ENCODE measurements at regions not wholly inside any gene's neighbourhood (a gene's known extent, or its start where the extent isn't known, plus 50 kb on each side); places are given as distances from the start of the nearest gene placed in this dataset.

GRCh38 chr13:97130190-97130589 is 91.9 kb upstream of the MBNL2 start:
- TF ChIP-seq, protein P1, sequence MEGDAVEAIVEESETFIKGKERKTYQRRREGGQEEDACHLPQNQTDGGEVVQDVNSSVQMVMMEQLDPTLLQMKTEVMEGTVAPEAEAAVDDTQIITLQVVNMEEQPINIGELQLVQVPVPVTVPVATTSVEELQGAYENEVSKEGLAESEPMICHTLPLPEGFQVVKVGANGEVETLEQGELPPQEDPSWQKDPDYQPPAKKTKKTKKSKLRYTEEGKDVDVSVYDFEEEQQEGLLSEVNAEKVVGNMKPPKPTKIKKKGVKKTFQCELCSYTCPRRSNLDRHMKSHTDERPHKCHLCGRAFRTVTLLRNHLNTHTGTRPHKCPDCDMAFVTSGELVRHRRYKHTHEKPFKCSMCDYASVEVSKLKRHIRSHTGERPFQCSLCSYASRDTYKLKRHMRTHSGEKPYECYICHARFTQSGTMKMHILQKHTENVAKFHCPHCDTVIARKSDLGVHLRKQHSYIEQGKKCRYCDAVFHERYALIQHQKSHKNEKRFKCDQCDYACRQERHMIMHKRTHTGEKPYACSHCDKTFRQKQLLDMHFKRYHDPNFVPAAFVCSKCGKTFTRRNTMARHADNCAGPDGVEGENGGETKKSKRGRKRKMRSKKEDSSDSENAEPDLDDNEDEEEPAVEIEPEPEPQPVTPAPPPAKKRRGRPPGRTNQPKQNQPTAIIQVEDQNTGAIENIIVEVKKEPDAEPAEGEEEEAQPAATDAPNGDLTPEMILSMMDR (conservative IDR thresholded peaks at IDR 0.05 in 1 of 2, IDR thresholded peaks at IDR 0.05 in 1 of 2; ENCODE audit: extremely low read depth in 1 of 2, insufficient read depth in 1 of 2, low read depth in 1 of 2, low read length in 2 of 2), result no peak
- TF ChIP-seq EZH2 (IDR thresholded peaks at IDR 0.05; ENCODE audit: borderline replicate concordance, low read length), result no peak

All from mammary epithelial cell (primary cell).